ENCODE measurements at regions not wholly inside any gene's neighbourhood (a gene's known extent, or its start where the extent isn't known, plus 50 kb on each side); places are given as distances from the start of the nearest gene placed in this dataset.

DNA sequence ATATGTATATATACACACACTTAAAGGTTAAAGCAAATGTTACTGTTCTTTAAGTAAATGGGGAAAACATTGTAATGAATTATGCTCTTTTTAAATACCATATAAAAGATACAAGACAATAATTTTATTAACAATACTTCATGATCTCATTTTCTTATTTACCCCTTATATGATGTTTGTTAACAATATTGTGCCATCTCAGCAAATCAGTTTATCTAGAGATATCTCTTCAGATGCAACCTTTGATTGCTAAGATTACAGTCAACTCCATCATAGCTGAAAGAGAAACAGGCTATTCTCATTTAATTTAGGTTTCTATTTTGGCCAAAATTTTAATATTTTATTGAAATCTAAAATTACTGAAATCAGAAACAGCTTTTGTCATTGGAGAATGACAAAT is 197.9 kb downstream of the CALCRL start:
- Histone ChIP-seq H3K9ac (ENCODE audit: low read length) (no peak overlapping the region), H3K4me3 (ENCODE audit: insufficient read depth, low read depth, low read length) (no peak overlapping the region), H3K27ac (ENCODE audit: low read depth, low read length) (no peak overlapping the region), H2AFZ (ENCODE audit: low read depth, low read length) (no peak overlapping the region), H3K4me2 (ENCODE audit: low read length) (no peak overlapping the region), H3K79me2 (ENCODE audit: insufficient read depth, low read length) (no peaks in the 10 kb centered on the region), H3K4me1 (ENCODE audit: insufficient read depth, low read length) (no peaks in the 10 kb centered on the region), H4K20me1 (ENCODE audit: insufficient read depth, low read length) (no peaks in the 10 kb centered on the region), H3K36me3 (ENCODE audit: insufficient read depth, low read length) (no peaks in the 10 kb centered on the region), H3K27me3 (ENCODE audit: insufficient read depth, low read length) (no peaks in the 10 kb centered on the region), H3K9me3 (ENCODE audit: insufficient read depth, low read depth, low read length) (no peaks in the 10 kb centered on the region)
- Mint-ChIP-seq H3K4me3 (ENCODE audit: unreplicated experiment) (no peak overlapping the region), H3K4me1 (ENCODE audit: low read depth, unreplicated experiment) (peaks cover 4% of the 10 kb centered on the region), H3K9me3 (ENCODE audit: unreplicated experiment) (no peaks in the 10 kb centered on the region), H3K36me3 (ENCODE audit: low read depth, unreplicated experiment) (no peaks in the 10 kb centered on the region), H3K27ac (ENCODE audit: unreplicated experiment) (no peak overlapping the region), H3K27me3 (ENCODE audit: low read depth, unreplicated experiment) (no peaks in the 10 kb centered on the region)
- DNase-seq (ENCODE audit: low read depth): no peak
- TF ChIP-seq, protein P1, sequence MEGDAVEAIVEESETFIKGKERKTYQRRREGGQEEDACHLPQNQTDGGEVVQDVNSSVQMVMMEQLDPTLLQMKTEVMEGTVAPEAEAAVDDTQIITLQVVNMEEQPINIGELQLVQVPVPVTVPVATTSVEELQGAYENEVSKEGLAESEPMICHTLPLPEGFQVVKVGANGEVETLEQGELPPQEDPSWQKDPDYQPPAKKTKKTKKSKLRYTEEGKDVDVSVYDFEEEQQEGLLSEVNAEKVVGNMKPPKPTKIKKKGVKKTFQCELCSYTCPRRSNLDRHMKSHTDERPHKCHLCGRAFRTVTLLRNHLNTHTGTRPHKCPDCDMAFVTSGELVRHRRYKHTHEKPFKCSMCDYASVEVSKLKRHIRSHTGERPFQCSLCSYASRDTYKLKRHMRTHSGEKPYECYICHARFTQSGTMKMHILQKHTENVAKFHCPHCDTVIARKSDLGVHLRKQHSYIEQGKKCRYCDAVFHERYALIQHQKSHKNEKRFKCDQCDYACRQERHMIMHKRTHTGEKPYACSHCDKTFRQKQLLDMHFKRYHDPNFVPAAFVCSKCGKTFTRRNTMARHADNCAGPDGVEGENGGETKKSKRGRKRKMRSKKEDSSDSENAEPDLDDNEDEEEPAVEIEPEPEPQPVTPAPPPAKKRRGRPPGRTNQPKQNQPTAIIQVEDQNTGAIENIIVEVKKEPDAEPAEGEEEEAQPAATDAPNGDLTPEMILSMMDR (IDR thresholded peaks at IDR 0.05; ENCODE audit: insufficient read depth, low read depth, low read length): no peak
- no peak for TF ChIP-seq EZH2 (IDR thresholded peaks at IDR 0.05; ENCODE audit: insufficient read depth, low read length)
- no peak for FAIRE-seq

DNA sequence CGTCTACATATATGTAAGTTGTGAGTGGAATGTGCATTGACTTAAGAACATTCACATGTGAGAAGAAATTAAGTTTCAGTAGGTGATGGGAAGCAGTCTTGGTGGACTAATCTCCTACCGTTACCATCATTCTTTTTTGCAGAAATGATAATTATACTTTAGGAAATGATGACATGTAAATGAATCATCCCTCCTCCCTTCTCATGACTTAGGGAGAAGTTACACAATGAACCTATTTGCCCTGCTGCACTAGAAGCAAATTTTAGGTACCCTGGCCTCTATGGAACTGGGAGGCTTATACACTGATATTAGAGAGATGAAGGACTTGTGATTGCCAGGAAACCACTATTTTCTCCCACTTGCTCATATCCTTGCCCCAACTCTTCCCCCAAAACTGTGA is 214.2 kb downstream of the CALCRL start:
- no peak for DNase-seq (ENCODE audit: low read depth)

DNA sequence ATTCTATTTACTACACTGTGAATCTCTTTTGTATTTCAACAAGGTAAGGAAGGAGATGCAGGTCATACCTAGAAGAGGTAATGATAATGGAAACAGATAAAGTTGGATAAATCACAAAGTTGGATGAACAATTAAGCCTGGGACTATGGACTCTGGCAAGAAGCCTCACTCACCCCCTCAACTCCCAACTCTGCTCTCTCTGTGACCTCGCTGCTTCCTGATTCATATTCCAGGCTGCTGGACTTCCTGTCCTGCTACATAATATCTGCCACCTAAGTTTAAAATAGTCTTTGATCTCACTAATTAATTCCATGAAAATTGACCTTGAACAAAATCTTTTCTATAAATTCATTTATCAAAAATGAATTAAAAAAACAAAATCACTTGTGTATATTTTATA is 215.3 kb downstream of the CALCRL start:
- Histone ChIP-seq H3K4me3 (ENCODE audit: insufficient read depth, low read depth, low read length) (no peak overlapping the region), H3K27ac (ENCODE audit: low read depth, low read length) (no peak overlapping the region), H3K36me3 (ENCODE audit: insufficient read depth, low read length) (no peaks in the 10 kb centered on the region), H3K9ac (ENCODE audit: low read length) (no peak overlapping the region), H3K79me2 (ENCODE audit: insufficient read depth, low read length) (no peaks in the 10 kb centered on the region), H3K9me3 (ENCODE audit: insufficient read depth, low read depth, low read length) (no peaks in the 10 kb centered on the region), H3K4me2 (ENCODE audit: low read length) (no peak overlapping the region), H4K20me1 (ENCODE audit: insufficient read depth, low read length) (no peaks in the 10 kb centered on the region), H3K27me3 (ENCODE audit: insufficient read depth, low read length) (no peaks in the 10 kb centered on the region), H2AFZ (ENCODE audit: low read depth, low read length) (no peak overlapping the region), H3K4me1 (ENCODE audit: insufficient read depth, low read length) (no peaks in the 10 kb centered on the region)
- no peak overlapping the region for H3K4me3 Mint-ChIP-seq (ENCODE audit: unreplicated experiment)
- H3K27ac Mint-ChIP-seq (ENCODE audit: unreplicated experiment): no peak overlapping the region
- H3K4me1 Mint-ChIP-seq (ENCODE audit: low read depth, unreplicated experiment): no peaks in the 10 kb centered on the region
- DNase-seq (ENCODE audit: low read depth): no peak
- H3K36me3 Mint-ChIP-seq (ENCODE audit: low read depth, unreplicated experiment): no peaks in the 10 kb centered on the region
- TF ChIP-seq, protein P1 (IDR thresholded peaks at IDR 0.05; ENCODE audit: insufficient read depth, low read depth, low read length): no peak
- no peak for TF ChIP-seq EZH2 (IDR thresholded peaks at IDR 0.05; ENCODE audit: insufficient read depth, low read length)
- H3K9me3 Mint-ChIP-seq (ENCODE audit: unreplicated experiment): no peaks in the 10 kb centered on the region
- H3K27me3 Mint-ChIP-seq (ENCODE audit: low read depth, unreplicated experiment): no peaks in the 10 kb centered on the region
- no peak for FAIRE-seq

More for the DNA sequence above, 214.2 kb downstream of the CALCRL start:
- H3K36me3 Mint-ChIP-seq (ENCODE audit: low read depth, unreplicated experiment): no peaks in the 10 kb centered on the region
- no peak overlapping the region for H2AFZ ChIP-seq (ENCODE audit: low read depth, low read length)
- H3K4me3 Mint-ChIP-seq (ENCODE audit: unreplicated experiment): no peak overlapping the region
- H3K9me3 Mint-ChIP-seq (ENCODE audit: unreplicated experiment): no peaks in the 10 kb centered on the region
- no peak overlapping the region for H3K27ac ChIP-seq (ENCODE audit: low read depth, low read length)
- H3K4me2 ChIP-seq (ENCODE audit: low read length): no peak overlapping the region
- no peaks in the 10 kb centered on the region for H3K27me3 Mint-ChIP-seq (ENCODE audit: low read depth, unreplicated experiment)
- FAIRE-seq: no peak
- H3K9me3 ChIP-seq (ENCODE audit: insufficient read depth, low read depth, low read length): no peaks in the 10 kb centered on the region
- H4K20me1 ChIP-seq (ENCODE audit: insufficient read depth, low read length): no peaks in the 10 kb centered on the region
- no peak overlapping the region for H3K9ac ChIP-seq (ENCODE audit: low read length)
- H3K4me1 ChIP-seq (ENCODE audit: insufficient read depth, low read length): no peaks in the 10 kb centered on the region
- H3K4me1 Mint-ChIP-seq (ENCODE audit: low read depth, unreplicated experiment): no peaks in the 10 kb centered on the region
- H3K79me2 ChIP-seq (ENCODE audit: insufficient read depth, low read length): no peaks in the 10 kb centered on the region
- TF ChIP-seq, protein P1 (IDR thresholded peaks at IDR 0.05; ENCODE audit: insufficient read depth, low read depth, low read length): no peak
- no peak for TF ChIP-seq EZH2 (IDR thresholded peaks at IDR 0.05; ENCODE audit: insufficient read depth, low read length)
- H3K27ac Mint-ChIP-seq (ENCODE audit: unreplicated experiment): no peak overlapping the region
- H3K27me3 ChIP-seq (ENCODE audit: insufficient read depth, low read length): no peaks in the 10 kb centered on the region
- no peak overlapping the region for H3K4me3 ChIP-seq (ENCODE audit: insufficient read depth, low read depth, low read length)
- no peaks in the 10 kb centered on the region for H3K36me3 ChIP-seq (ENCODE audit: insufficient read depth, low read length)
